PFSK-1 (cell line): ENCODE measurements at regions not wholly inside any gene's neighbourhood (a gene's known extent, or its start where the extent isn't known, plus 50 kb on each side); places are given as distances from the start of the nearest gene placed in this dataset.

Experiments used
- FOXP2 ChIP-seq: optimal IDR thresholded peaks from 2 replicates; pipeline ENCODE3; 2011; ENCODE audit warnings: borderline replicate concordance, control low read depth, inconsistent platforms; ENCODE audit not compliant: insufficient read depth; ENCODE audit errors: extremely low read length, extremely low read depth
- POLR2AphosphoS5 ChIP-seq: IDR thresholded peaks from 2 replicates; pipeline ENCODE4 v1.6.1; 2012; ENCODE audit warnings: low read depth, mild to moderate bottlenecking, control low read depth, low read length, moderate library complexity
- SIN3A ChIP-seq: IDR thresholded peaks from 2 replicates; pipeline ENCODE4 v1.6.1; 2012; ENCODE audit warnings: mild to moderate bottlenecking, low read length, moderate library complexity, borderline replicate concordance; ENCODE audit not compliant: insufficient read depth
- TAF1 ChIP-seq: IDR thresholded peaks from 2 replicates; pipeline ENCODE4 v1.6.1; 2012; ENCODE audit warnings: low read length, control low read depth, borderline replicate concordance; ENCODE audit not compliant: insufficient read depth
- TF ChIP-seq, protein P1 (sequence below), 2 experiments: IDR thresholded peaks; 2 replicates each; pipeline versions ENCODE4 v1.6.1 to v1.8.0; 2011 to 2012; ENCODE audit warnings: low read depth in 2 of 2, low read length in 2 of 2, control low read depth in 1 of 2, inconsistent platforms in 1 of 2, mild to moderate bottlenecking in 1 of 2, moderate library complexity in 1 of 2; ENCODE audit not compliant: insufficient read depth in 1 of 2

DNA sequence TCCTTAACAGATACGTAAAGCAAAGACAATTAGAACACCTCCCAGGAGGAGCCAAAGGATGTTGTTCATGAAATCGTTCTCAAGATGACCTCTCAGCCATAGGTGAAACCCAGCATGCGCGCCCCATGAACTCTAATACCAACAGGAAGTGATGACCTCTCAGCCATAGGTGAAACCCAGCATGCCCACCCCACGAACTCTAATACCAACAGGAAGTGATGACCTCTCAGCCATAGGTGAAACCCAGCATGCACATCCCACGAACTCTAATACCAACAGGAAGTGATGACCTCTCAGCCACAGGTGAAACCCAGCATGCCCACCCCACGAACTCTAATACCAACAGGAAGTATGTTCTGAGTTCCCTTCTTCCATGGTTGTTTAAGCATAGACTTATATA lies 205.2 kb upstream of the ADARB2 start:
- TF ChIP-seq POLR2AphosphoS5: no peak
- no peak for TF ChIP-seq SIN3A
- TF ChIP-seq TAF1: no peak
- no peak for TF ChIP-seq FOXP2
- TF ChIP-seq, protein P1, sequence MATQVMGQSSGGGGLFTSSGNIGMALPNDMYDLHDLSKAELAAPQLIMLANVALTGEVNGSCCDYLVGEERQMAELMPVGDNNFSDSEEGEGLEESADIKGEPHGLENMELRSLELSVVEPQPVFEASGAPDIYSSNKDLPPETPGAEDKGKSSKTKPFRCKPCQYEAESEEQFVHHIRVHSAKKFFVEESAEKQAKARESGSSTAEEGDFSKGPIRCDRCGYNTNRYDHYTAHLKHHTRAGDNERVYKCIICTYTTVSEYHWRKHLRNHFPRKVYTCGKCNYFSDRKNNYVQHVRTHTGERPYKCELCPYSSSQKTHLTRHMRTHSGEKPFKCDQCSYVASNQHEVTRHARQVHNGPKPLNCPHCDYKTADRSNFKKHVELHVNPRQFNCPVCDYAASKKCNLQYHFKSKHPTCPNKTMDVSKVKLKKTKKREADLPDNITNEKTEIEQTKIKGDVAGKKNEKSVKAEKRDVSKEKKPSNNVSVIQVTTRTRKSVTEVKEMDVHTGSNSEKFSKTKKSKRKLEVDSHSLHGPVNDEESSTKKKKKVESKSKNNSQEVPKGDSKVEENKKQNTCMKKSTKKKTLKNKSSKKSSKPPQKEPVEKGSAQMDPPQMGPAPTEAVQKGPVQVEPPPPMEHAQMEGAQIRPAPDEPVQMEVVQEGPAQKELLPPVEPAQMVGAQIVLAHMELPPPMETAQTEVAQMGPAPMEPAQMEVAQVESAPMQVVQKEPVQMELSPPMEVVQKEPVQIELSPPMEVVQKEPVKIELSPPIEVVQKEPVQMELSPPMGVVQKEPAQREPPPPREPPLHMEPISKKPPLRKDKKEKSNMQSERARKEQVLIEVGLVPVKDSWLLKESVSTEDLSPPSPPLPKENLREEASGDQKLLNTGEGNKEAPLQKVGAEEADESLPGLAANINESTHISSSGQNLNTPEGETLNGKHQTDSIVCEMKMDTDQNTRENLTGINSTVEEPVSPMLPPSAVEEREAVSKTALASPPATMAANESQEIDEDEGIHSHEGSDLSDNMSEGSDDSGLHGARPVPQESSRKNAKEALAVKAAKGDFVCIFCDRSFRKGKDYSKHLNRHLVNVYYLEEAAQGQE (IDR thresholded peaks at IDR 0.05; ENCODE audit: insufficient read depth in 1 of 2, low read depth in 2 of 2, low read length in 2 of 2): no peak

DNA sequence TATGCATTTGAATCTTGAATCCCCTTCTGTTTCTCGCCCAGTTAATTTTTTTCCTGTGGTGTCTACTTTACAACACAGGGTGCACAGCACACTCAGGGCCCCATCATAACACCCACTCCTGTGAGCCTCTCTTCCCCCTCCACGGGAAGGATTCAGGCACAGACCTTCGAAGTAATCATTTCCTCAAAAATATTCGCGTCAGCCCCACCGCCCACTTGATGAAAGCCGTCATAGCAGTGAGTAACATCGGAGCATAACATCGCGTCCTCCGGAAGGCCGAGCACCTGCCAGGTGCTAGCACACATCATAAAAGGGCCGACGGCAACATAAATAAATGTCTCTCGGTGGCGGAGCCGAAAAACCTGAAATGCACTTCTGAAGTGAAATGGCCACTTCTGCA lies 201.7 kb upstream of the ADARB2 start:
- no peak for TF ChIP-seq TAF1
- no peak for TF ChIP-seq SIN3A
- TF ChIP-seq, protein P1 (IDR thresholded peaks at IDR 0.05; ENCODE audit: insufficient read depth in 1 of 2, low read depth in 2 of 2, low read length in 2 of 2): no peak
- TF ChIP-seq FOXP2: no peak
- TF ChIP-seq POLR2AphosphoS5: no peak

DNA sequence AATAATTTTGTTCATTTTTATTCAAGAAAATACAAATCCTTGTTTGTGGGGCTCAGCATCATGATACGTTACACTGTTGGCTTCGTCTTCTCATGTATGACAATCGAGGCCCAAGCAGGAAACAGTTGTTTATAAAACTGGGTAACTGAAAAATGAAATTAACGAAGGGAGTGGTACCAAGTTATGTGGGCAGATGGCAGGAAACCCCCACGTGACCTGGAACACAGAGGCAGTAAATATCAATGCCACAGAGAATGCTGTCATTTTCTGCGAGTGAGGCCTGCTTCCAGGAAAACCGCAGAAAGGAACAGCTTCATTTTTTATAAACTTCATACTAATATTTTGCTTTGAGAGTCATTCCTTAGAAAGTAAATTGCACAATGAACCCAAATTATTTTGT lies 201.0 kb upstream of the ADARB2 start:
- TF ChIP-seq POLR2AphosphoS5 (no peak), SIN3A (no peak), TAF1 (no peak)
- TF ChIP-seq, protein P1 (IDR thresholded peaks at IDR 0.05; ENCODE audit: insufficient read depth in 1 of 2, low read depth in 2 of 2, low read length in 2 of 2): no peak

DNA sequence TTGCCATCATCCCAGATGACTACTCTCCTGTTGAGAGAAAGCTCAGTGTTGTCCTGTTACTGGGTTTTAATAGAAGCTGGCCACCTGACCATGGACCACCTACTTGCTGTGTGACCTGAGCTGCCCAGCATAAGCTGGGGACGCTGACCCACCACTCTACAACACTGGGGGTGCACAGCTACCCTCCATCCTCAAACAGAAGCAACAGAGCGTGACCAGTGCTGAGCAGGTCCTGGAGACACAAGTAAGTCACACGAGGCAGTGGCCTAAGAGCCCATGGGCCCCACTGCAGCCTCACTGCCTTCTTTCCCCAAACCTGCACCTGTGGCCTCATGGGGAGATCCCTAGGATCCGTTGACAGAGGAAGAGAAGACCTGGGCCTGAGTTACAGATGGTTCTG lies 198.6 kb upstream of the ADARB2 start:
- TF ChIP-seq TAF1 (no peak), SIN3A (no peak), POLR2AphosphoS5 (no peak)
- TF ChIP-seq, protein P1 (IDR thresholded peaks at IDR 0.05; ENCODE audit: insufficient read depth in 1 of 2, low read depth in 2 of 2, low read length in 2 of 2): no peak

DNA sequence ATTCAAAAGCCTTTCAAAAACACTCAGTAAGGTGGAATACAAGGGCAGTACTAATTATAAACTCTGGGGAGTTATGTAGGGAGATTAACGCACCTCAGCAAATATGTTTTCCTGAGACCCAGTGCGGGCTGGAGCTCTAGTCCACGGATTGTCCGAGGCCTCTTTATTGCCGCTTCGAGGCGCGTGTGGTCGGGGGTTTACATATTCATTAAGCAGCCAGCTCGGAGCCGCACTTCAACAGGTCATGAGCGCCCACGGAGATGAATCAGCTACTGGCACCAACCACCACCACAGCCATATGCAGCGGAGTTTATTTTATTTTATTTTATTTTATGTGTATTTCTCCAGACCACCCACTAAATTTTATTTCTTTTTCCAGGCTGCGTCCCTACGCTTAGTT lies 195.9 kb upstream of the ADARB2 start:
- no peak for TF ChIP-seq FOXP2
- TF ChIP-seq TAF1: no peak
- no peak for TF ChIP-seq POLR2AphosphoS5
- TF ChIP-seq SIN3A: no peak
- TF ChIP-seq, protein P1 (IDR thresholded peaks at IDR 0.05; ENCODE audit: insufficient read depth in 1 of 2, low read depth in 2 of 2, low read length in 2 of 2): no peak
